ENCODE measurements at regions not wholly inside any gene's neighbourhood (a gene's known extent, or its start where the extent isn't known, plus 50 kb on each side); places are given as distances from the start of the nearest gene placed in this dataset.

DNA sequence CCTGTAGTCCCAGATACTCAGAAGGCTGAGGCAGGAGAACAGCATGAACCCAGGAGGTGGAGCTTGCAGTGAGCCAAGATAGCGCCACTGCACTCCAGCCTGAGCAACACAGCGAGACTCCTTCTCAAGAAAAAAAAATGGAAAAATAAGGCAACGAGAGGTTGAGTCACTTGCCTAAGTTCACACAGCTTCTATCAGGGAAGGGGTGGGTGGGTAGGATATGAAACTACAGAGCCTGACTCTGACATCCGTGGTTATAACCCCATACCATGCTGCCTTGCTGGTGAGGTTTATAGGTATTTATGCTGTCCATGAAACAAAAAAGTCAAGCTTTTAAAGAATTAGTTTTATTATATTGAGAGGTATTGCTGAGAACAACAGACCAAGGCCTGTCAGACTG, 61.5 kb upstream of the RAB4A start:
- H3K27ac Mint-ChIP-seq = no peak overlapping the region
- peaks cover 8% of the 10 kb centered on the region for H3K9me3 Mint-ChIP-seq
- no peak overlapping the region for H3K4me3 Mint-ChIP-seq
- no peaks in the 10 kb centered on the region for H3K36me3 Mint-ChIP-seq (ENCODE audit: low read depth)
- peaks cover 22% of the 10 kb centered on the region for H3K27me3 Mint-ChIP-seq (ENCODE audit: low read depth)
- peaks cover 6% of the 10 kb centered on the region for H3K4me1 Mint-ChIP-seq (ENCODE audit: low read depth)

DNA sequence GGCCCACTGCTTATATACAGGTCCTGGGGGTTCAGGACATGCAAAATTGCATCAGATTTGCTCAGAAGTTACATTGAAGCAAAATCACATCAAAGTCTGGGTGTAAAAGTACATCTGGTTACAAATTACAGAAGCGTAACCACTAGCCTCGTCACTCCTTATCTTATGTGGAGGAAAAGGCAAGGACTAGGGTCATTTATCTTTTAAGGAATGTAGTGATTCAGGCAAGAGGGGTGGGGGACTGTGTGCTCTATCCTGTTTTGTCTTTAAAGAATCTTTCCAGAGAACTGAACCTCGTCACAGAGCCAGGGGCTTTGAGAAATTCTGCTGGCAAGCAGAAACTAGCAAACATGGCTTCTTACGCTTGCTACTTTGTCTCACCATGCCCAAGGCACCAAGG, 61.1 kb upstream of the RAB4A start:
- H3K4me3 Mint-ChIP-seq = no peak overlapping the region
- H3K36me3 Mint-ChIP-seq (ENCODE audit: low read depth) = no peaks in the 10 kb centered on the region
- peaks cover 22% of the 10 kb centered on the region for H3K27me3 Mint-ChIP-seq (ENCODE audit: low read depth)
- H3K9me3 Mint-ChIP-seq = peaks cover 8% of the 10 kb centered on the region
- peaks cover 6% of the 10 kb centered on the region for H3K4me1 Mint-ChIP-seq (ENCODE audit: low read depth)
- H3K27ac Mint-ChIP-seq = no peak overlapping the region

DNA sequence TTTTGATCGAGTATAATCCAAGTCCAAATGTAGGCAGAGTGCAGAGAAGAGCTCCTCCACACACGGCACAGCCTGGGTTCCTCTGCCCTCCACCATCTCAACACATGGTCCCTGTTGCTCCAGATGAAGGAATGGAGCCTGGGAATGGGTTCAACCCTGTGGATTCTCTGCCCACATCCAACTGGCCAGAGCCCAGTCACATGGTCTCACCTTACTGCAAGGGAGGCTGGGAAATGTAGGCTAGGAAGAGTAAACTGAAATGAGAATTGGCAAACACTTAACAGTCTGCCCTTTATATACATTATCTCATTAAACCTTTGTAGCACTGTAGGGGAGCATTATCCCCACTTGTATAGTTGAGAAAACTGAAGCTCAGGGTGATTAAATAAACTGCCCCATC, 60.1 kb upstream of the RAB4A start:
- Mint-ChIP-seq H3K27ac (no peak overlapping the region), H3K4me3 (no peak overlapping the region), H3K27me3 (ENCODE audit: low read depth) (peaks cover 22% of the 10 kb centered on the region), H3K36me3 (ENCODE audit: low read depth) (no peaks in the 10 kb centered on the region), H3K4me1 (ENCODE audit: low read depth) (peaks cover 6% of the 10 kb centered on the region), H3K9me3 (peaks cover 8% of the 10 kb centered on the region)

DNA sequence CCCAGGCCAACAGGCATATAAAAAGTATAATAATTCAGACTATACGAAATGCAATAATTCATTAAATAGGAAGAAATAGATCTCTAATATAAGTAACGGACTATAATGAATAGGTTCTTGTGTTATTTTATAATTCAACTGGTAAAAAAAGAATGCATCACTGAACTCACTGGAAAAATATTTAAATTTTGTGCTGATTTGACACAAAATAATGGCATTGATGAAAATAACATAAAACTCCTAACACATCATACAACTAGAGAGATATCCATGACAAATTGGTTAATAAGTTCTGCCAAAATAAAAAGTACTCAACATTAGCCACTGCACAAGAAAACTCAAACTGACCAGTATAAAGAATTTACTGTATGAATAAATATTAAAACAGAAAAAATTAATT, 57.1 kb upstream of the RAB4A start:
- Mint-ChIP-seq H3K27me3 (ENCODE audit: low read depth) (peaks cover 10% of the 10 kb centered on the region), H3K4me1 (ENCODE audit: low read depth) (peaks cover 5% of the 10 kb centered on the region)

DNA sequence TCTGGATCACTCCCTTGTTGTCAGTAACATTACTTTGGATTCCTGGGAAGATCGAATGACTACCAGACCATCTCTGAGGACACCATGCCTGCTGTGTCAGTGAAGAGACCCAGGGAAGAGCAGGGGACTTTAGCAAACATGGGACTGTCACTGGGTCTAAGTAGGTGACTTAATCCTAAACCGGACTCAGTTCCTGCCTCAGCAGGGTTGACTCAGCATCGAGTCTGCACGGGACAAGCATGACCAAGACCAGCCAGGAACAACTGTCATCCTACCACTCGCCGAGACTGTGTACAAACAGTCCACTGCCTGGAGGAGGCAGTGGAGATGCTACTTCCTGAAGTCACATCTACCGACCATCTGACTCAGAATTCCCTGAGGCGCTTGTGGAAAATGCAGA, 53.2 kb upstream of the RAB4A start:
- H3K4me1 Mint-ChIP-seq (ENCODE audit: low read depth) = no peaks in the 10 kb centered on the region
- no peak overlapping the region for H3K27ac Mint-ChIP-seq
- H3K9me3 Mint-ChIP-seq = no peaks in the 10 kb centered on the region
- H3K36me3 Mint-ChIP-seq (ENCODE audit: low read depth) = no peaks in the 10 kb centered on the region
- H3K27me3 Mint-ChIP-seq (ENCODE audit: low read depth) = peaks cover 7% of the 10 kb centered on the region
- H3K4me3 Mint-ChIP-seq = no peak overlapping the region

More for the DNA sequence above, 57.1 kb upstream of the RAB4A start:
- H3K4me3 Mint-ChIP-seq = no peak overlapping the region
- H3K9me3 Mint-ChIP-seq = peaks cover 1% of the 10 kb centered on the region
- H3K27ac Mint-ChIP-seq = no peak overlapping the region
- no peaks in the 10 kb centered on the region for H3K36me3 Mint-ChIP-seq (ENCODE audit: low read depth)

DNA sequence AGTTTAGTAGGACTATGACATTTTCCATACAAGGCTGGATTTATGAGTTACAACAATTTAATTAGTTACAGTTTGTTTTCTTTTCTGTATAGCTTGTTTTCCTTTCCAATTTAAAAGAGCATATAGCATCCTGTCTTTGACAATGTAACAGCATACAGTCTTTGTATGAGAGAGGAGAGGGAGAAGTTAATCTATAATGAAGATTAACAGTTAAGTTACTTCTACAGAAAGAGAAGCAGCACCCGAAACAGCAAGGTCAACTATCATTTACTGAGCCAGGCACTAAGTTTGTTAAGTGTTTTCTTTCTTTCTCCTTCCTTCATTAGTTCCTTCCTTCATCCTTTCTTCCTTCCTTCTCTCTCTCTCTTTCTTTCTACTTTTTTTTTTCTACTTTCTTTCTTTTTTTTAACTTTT, 52.3 kb upstream of the RAB4A start:
- peaks cover 1% of the 10 kb centered on the region for H3K27me3 Mint-ChIP-seq (ENCODE audit: low read depth)
- no peak overlapping the region for H3K27ac Mint-ChIP-seq
- H3K4me1 Mint-ChIP-seq (ENCODE audit: low read depth) = no peaks in the 10 kb centered on the region
- H3K4me3 Mint-ChIP-seq = no peak overlapping the region
- no peaks in the 10 kb centered on the region for H3K36me3 Mint-ChIP-seq (ENCODE audit: low read depth)
- H3K9me3 Mint-ChIP-seq = no peaks in the 10 kb centered on the region

DNA sequence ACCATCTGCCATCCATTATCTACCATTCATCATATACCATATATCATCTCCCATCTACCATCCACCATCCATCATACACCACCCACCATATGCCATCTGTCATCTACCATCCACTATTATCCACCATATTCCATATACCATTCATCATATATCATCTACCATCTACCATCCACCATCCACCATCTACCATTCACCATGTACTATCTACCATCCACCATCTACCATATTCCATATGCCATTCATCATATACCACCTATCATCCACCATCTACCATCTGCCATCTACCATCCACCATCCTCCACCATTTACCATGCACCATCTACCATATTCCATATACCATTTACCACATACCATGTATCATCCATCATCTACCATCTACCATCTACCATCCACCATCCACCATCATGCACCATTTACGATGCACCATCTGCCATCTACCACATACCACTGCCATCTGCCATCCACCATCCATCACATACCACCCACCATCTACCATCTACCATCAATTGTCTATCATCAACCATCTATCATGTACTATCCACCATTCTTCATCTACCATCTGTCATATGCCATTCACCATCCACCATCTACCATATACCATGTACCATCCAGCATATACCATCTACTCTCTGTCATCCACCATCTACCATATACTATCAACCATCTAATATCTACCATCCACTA, 50.6 kb upstream of the RAB4A start:
- no peaks in the 10 kb centered on the region for H3K9me3 Mint-ChIP-seq
- H3K4me3 Mint-ChIP-seq = no peak overlapping the region
- H3K4me1 Mint-ChIP-seq (ENCODE audit: low read depth) = no peaks in the 10 kb centered on the region
- H3K27me3 Mint-ChIP-seq (ENCODE audit: low read depth) = no peaks in the 10 kb centered on the region
- no peaks in the 10 kb centered on the region for H3K36me3 Mint-ChIP-seq (ENCODE audit: low read depth)
- no peak overlapping the region for H3K27ac Mint-ChIP-seq

DNA sequence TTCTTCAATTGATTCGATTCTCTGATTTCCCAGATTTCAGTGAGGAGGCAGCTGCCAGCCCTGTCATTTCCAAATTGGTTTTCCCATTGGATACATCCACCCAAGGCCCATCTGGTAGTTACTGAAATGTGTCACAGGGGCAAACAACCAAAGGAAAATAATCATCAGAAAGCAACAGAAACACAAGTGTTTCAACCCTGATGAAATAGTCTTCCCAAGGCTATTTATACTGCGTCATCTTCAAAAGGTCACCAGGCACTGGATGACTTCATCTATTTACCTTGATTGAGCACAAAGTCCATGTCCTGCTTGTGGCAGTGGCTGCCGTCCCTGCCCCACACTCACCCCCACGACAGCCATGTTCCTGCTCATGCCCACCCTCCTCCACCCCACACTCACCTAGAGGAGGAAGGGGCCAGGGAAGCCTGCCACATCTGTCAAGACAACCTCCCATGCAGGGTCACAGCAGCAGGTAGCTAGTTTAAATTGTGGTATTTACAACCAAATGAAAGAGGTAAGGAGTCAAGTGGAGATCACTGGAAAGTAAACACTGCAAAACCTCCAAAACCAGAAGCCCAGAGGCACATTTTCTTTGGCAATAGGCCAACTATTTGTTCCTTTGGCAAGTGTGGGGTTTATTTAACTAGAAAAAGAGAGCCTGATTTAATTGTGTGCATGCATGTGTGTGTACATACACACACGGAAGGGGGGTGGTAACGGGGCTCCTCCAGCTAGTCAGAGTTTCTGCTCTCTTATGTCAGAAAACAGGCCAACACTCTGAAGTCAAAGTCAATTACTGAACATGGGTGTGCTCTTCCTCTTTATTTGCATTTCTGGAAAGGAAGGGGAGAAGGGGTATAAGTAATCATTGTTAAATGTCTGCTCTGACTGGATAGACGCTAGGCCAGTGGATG, 49.5 kb upstream of the RAB4A start:
- no peaks in the 10 kb centered on the region for H3K4me1 Mint-ChIP-seq (ENCODE audit: low read depth)
- no peak overlapping the region for H3K4me3 Mint-ChIP-seq
- no peaks in the 10 kb centered on the region for H3K9me3 Mint-ChIP-seq
- no peaks in the 10 kb centered on the region for H3K27me3 Mint-ChIP-seq (ENCODE audit: low read depth)
- H3K36me3 Mint-ChIP-seq (ENCODE audit: low read depth) = no peaks in the 10 kb centered on the region
- H3K27ac Mint-ChIP-seq = no peak overlapping the region
